ENCODE measurements at regions not wholly inside any gene's neighbourhood (a gene's known extent, or its start where the extent isn't known, plus 50 kb on each side); places are given as distances from the start of the nearest gene placed in this dataset.

- 83% methylated on average over 2 of the region's 2 CpGs for WGBS (ENCODE audit: low lambda C conversion rate, missing lambda C conversion rate)
These were observed 271.1 kb downstream of the CBLN2 start for GRCh38 chr18:72273025-72273424.

GRCh38 chr18:72261590-72261989 is 282.6 kb downstream of the CBLN2 start:
- Histone ChIP-seq H3K27ac (no peak overlapping the region), H2AFZ (no peak overlapping the region), H3K27me3 (no peaks in the 10 kb centered on the region), H3K9me2 (replicated peaks; ENCODE audit: insufficient read depth) (no peaks in the 10 kb centered on the region), H3K79me2 (no peaks in the 10 kb centered on the region), H3K4me2 (no peak overlapping the region), H3K4me3 (no peak overlapping the region), H3K9me3 (ENCODE audit: low read depth) (no peaks in the 10 kb centered on the region), H3K36me3 (replicated peaks; ENCODE audit: insufficient read depth, low read depth) (no peaks in the 10 kb centered on the region), H3K4me1 (ENCODE audit: insufficient read depth) (no peaks in the 10 kb centered on the region), H4K20me1 (ENCODE audit: insufficient read depth, poor library complexity, severe bottlenecking) (no peaks in the 10 kb centered on the region)
- TF ChIP-seq, protein P1, sequence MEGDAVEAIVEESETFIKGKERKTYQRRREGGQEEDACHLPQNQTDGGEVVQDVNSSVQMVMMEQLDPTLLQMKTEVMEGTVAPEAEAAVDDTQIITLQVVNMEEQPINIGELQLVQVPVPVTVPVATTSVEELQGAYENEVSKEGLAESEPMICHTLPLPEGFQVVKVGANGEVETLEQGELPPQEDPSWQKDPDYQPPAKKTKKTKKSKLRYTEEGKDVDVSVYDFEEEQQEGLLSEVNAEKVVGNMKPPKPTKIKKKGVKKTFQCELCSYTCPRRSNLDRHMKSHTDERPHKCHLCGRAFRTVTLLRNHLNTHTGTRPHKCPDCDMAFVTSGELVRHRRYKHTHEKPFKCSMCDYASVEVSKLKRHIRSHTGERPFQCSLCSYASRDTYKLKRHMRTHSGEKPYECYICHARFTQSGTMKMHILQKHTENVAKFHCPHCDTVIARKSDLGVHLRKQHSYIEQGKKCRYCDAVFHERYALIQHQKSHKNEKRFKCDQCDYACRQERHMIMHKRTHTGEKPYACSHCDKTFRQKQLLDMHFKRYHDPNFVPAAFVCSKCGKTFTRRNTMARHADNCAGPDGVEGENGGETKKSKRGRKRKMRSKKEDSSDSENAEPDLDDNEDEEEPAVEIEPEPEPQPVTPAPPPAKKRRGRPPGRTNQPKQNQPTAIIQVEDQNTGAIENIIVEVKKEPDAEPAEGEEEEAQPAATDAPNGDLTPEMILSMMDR (IDR thresholded peaks at IDR 0.05; ENCODE audit: poor library complexity): no peak
- TF ChIP-seq EZH2 (IDR thresholded peaks at IDR 0.05; ENCODE audit: borderline replicate concordance) (no peak), EZH2phosphoT487 (IDR thresholded peaks at IDR 0.05; ENCODE audit: low read depth, severe bottlenecking, unreplicated experiment) (no peak)
- peak; percentile 7 for DNase-seq (ENCODE audit: low spot score)
- WGBS (ENCODE audit: low lambda C conversion rate, missing lambda C conversion rate): 49% methylated on average over 2 of the region's 2 CpGs

More at GRCh38 chr18:72273025-72273424, 271.1 kb downstream of the CBLN2 start:
- no peak overlapping the region for H3K4me2 ChIP-seq
- no peaks in the 10 kb centered on the region for H3K36me3 ChIP-seq (replicated peaks; ENCODE audit: insufficient read depth, low read depth)
- no peaks in the 10 kb centered on the region for H3K27me3 ChIP-seq
- H3K79me2 ChIP-seq: no peaks in the 10 kb centered on the region
- H2AFZ ChIP-seq: no peak overlapping the region
- TF ChIP-seq EZH2phosphoT487 (IDR thresholded peaks at IDR 0.05; ENCODE audit: low read depth, severe bottlenecking, unreplicated experiment) (no peak), EZH2 (IDR thresholded peaks at IDR 0.05; ENCODE audit: borderline replicate concordance) (no peak)
- TF ChIP-seq, protein P1 (IDR thresholded peaks at IDR 0.05; ENCODE audit: poor library complexity): no peak
- no peaks in the 10 kb centered on the region for H4K20me1 ChIP-seq (ENCODE audit: insufficient read depth, poor library complexity, severe bottlenecking)
- no peak overlapping the region for H3K4me3 ChIP-seq
- peaks cover 2% of the 10 kb centered on the region for H3K9me2 ChIP-seq (replicated peaks; ENCODE audit: insufficient read depth)
- H3K27ac ChIP-seq: no peak overlapping the region
- DNase-seq (ENCODE audit: low spot score): no peak
- no peaks in the 10 kb centered on the region for H3K9me3 ChIP-seq (ENCODE audit: low read depth)
- H3K4me1 ChIP-seq (ENCODE audit: insufficient read depth): no peaks in the 10 kb centered on the region

DNA sequence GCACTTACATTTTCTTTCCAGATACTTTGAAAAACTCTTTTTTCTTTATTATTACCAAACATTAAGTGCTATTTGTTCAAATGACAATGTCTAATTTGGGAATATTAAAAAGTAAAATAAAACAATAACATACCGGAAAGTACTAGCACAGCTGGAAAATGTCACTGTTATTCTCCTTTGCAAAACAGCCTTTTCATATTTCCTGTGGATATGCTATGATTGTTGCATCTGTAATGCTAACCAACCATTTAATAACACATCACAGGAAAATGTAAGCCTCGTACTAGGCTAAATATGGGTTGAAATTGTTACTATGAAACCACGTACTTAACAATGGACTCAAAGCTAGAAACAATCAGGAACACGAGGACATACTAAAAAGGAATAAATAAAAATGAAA is 298.1 kb downstream of the CBLN2 start:
- 81% methylated on average over 4 of the region's 4 CpGs for WGBS (ENCODE audit: low lambda C conversion rate, missing lambda C conversion rate)
- H3K4me3 ChIP-seq: no peak overlapping the region
- no peaks in the 10 kb centered on the region for H4K20me1 ChIP-seq (ENCODE audit: insufficient read depth, poor library complexity, severe bottlenecking)
- H3K9me3 ChIP-seq (ENCODE audit: low read depth): no peaks in the 10 kb centered on the region
- H2AFZ ChIP-seq: no peak overlapping the region
- no peaks in the 10 kb centered on the region for H3K36me3 ChIP-seq (replicated peaks; ENCODE audit: insufficient read depth, low read depth)
- TF ChIP-seq EZH2 (IDR thresholded peaks at IDR 0.05; ENCODE audit: borderline replicate concordance) (no peak), EZH2phosphoT487 (IDR thresholded peaks at IDR 0.05; ENCODE audit: low read depth, severe bottlenecking, unreplicated experiment) (no peak)
- TF ChIP-seq, protein P1 (IDR thresholded peaks at IDR 0.05; ENCODE audit: poor library complexity): no peak
- H3K4me2 ChIP-seq: no peak overlapping the region
- H3K4me1 ChIP-seq (ENCODE audit: insufficient read depth): no peaks in the 10 kb centered on the region
- no peaks in the 10 kb centered on the region for H3K27me3 ChIP-seq
- H3K79me2 ChIP-seq: no peaks in the 10 kb centered on the region
- H3K27ac ChIP-seq: no peak overlapping the region
- DNase-seq (ENCODE audit: low spot score): no peak
- no peaks in the 10 kb centered on the region for H3K9me2 ChIP-seq (replicated peaks; ENCODE audit: insufficient read depth)

- H3K4me2 ChIP-seq: no peak overlapping the region
- H3K4me3 ChIP-seq: no peak overlapping the region
- no peak for DNase-seq (ENCODE audit: low spot score)
- no peaks in the 10 kb centered on the region for H3K4me1 ChIP-seq (ENCODE audit: insufficient read depth)
- no peak for TF ChIP-seq EZH2 (IDR thresholded peaks at IDR 0.05; ENCODE audit: borderline replicate concordance)
- no peak for TF ChIP-seq EZH2phosphoT487 (IDR thresholded peaks at IDR 0.05; ENCODE audit: low read depth, severe bottlenecking, unreplicated experiment)
- TF ChIP-seq, protein P1 (IDR thresholded peaks at IDR 0.05; ENCODE audit: poor library complexity): no peak
- no peak overlapping the region for H3K27ac ChIP-seq
- H4K20me1 ChIP-seq (ENCODE audit: insufficient read depth, poor library complexity, severe bottlenecking): no peaks in the 10 kb centered on the region
- no peak overlapping the region for H2AFZ ChIP-seq
- 25% methylated on average over 2 of the region's 2 CpGs for WGBS (ENCODE audit: low lambda C conversion rate, missing lambda C conversion rate)
- no peaks in the 10 kb centered on the region for H3K9me3 ChIP-seq (ENCODE audit: low read depth)
- H3K36me3 ChIP-seq (replicated peaks; ENCODE audit: insufficient read depth, low read depth): no peaks in the 10 kb centered on the region
- H3K79me2 ChIP-seq: no peaks in the 10 kb centered on the region
- H3K27me3 ChIP-seq: no peaks in the 10 kb centered on the region
- no peaks in the 10 kb centered on the region for H3K9me2 ChIP-seq (replicated peaks; ENCODE audit: insufficient read depth)
These were observed 308.7 kb downstream of the CBLN2 start for GRCh38 chr18:72235422-72235821.
